ENCODE measurements at regions not wholly inside any gene's neighbourhood (a gene's known extent, or its start where the extent isn't known, plus 50 kb on each side); places are given as distances from the start of the nearest gene placed in this dataset.

DNA sequence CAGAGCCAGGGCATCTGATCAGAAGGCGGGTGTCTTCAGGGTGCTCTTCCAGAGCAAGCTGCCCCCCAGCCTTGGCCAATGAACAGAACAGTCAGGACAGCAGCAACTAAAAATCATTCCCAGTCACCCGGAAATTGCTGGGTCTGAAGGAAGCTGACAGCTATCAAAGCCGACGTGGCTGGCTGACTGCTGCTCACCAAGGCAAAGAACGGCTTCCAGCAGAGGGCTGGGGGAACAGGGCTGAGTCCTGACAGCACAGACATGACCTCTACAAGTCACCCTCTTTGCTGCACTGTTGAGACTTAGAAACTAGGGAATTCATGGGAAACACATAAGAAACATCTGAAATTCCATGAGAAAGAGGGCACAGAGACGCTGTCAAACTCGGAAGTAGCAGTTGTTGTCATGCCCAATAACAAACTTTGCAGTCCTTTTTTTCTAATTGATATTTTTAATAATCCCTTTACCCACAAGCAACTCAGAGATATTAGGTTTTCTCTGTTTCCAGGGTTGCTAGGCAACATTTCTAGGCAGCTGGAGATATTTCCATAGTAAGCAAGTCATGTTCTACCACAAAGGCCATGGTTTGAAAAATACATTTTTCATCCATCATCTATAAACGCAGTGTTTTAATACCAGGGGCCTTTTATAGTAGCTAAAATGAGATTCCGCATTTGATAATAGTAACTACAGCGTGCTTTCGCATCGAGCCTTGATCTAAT is 365.2 kb downstream of the SEC23A start:
- TF ChIP-seq, protein P1, sequence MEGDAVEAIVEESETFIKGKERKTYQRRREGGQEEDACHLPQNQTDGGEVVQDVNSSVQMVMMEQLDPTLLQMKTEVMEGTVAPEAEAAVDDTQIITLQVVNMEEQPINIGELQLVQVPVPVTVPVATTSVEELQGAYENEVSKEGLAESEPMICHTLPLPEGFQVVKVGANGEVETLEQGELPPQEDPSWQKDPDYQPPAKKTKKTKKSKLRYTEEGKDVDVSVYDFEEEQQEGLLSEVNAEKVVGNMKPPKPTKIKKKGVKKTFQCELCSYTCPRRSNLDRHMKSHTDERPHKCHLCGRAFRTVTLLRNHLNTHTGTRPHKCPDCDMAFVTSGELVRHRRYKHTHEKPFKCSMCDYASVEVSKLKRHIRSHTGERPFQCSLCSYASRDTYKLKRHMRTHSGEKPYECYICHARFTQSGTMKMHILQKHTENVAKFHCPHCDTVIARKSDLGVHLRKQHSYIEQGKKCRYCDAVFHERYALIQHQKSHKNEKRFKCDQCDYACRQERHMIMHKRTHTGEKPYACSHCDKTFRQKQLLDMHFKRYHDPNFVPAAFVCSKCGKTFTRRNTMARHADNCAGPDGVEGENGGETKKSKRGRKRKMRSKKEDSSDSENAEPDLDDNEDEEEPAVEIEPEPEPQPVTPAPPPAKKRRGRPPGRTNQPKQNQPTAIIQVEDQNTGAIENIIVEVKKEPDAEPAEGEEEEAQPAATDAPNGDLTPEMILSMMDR (IDR thresholded peaks at IDR 0.05; ENCODE audit: low read depth, low read length) = no peak
- no peak overlapping the region for H3K4me3 ChIP-seq (ENCODE audit: low read depth, low read length)

- no peak overlapping the region for H3K4me3 ChIP-seq (ENCODE audit: low read depth, low read length)
- TF ChIP-seq, protein P1 (IDR thresholded peaks at IDR 0.05; ENCODE audit: low read depth, low read length) = no peak
Observed at GRCh38 chr14:38735005-38735404, 368.0 kb downstream of the SEC23A start.

DNA sequence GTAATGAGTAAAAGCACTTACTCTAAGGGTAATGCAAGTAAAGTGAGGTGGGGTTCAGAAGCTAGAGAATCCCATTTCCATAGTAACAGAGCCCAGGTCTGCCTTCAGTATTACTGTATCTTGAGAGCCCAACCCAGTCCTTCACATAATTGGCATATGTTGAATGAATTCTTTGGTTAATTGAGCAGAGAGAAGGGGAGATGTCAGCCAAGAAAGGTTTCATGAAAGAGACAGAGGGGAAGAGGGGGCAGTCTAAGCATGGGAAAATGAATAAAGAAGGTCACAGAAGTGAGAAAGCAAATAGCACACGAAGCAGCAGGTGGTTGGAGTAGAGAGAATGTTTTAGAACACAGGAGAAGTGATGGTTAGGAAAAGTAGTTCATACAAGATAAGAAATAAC is 371.1 kb downstream of the SEC23A start:
- TF ChIP-seq, protein P1 (IDR thresholded peaks at IDR 0.05; ENCODE audit: low read depth, low read length) = no peak
- H3K4me3 ChIP-seq (ENCODE audit: low read depth, low read length) = no peak overlapping the region

GRCh38 chr14:38730420-38730819 is 372.6 kb downstream of the SEC23A start:
- no peak overlapping the region for H3K4me3 ChIP-seq (ENCODE audit: low read depth, low read length)
- TF ChIP-seq, protein P1 (IDR thresholded peaks at IDR 0.05; ENCODE audit: low read depth, low read length) = no peak

GRCh38 chr14:38727731-38728130 is 375.3 kb downstream of the SEC23A start:
- H3K4me3 ChIP-seq (ENCODE audit: low read depth, low read length) = no peak overlapping the region
- TF ChIP-seq, protein P1 (IDR thresholded peaks at IDR 0.05; ENCODE audit: low read depth, low read length) = no peak

GRCh38 chr14:38724621-38725020 is 378.4 kb downstream of the SEC23A start:
- no peak overlapping the region for H3K4me3 ChIP-seq (ENCODE audit: low read depth, low read length)
- TF ChIP-seq, protein P1 (IDR thresholded peaks at IDR 0.05; ENCODE audit: low read depth, low read length) = no peak

GRCh38 chr14:38723959-38724358 is 379.1 kb downstream of the SEC23A start:
- TF ChIP-seq, protein P1 (IDR thresholded peaks at IDR 0.05; ENCODE audit: low read depth, low read length) = no peak
- no peak overlapping the region for H3K4me3 ChIP-seq (ENCODE audit: low read depth, low read length)

Data from WI38 (cell line).